Gastroesophageal sphincter (tissue), 3 donors: ENCODE measurements at regions not wholly inside any gene's neighbourhood (a gene's known extent, or its start where the extent isn't known, plus 50 kb on each side); places are given as distances from the start of the nearest gene placed in this dataset.

Source experiments
- EP300 ChIP-seq: sonication (generic); formaldehyde crosslinking; IDR thresholded peaks from one replicate; pipeline ENCODE4 v1.6.1; 2017; ENCODE audit warnings: antibody characterized with exemption, mild to moderate bottlenecking
- POLR2A ChIP-seq, 2 donors: fragments of 450-650 bp; IDR thresholded peaks; one replicate each; pipeline ENCODE4 v1.6.1; 2017; ENCODE audit warnings: antibody characterized with exemption in 2 of 2, mild to moderate bottlenecking in 2 of 2, moderate library complexity in 1 of 2
- POLR2AphosphoS5 ChIP-seq: sonication (generic); formaldehyde crosslinking; IDR thresholded peaks from one replicate; pipeline ENCODE4 v1.6.1; 2017; ENCODE audit warnings: antibody characterized with exemption
- TF ChIP-seq, protein P1 (sequence below), 4 experiments: fragments of 200-600 bp in 2 of 4; fragments of 450-650 bp in 2 of 4; sonication (generic) in 1 of 4; IDR thresholded peaks; one replicate each; pipeline ENCODE4 v1.5.1; 2017 to 2019; ENCODE audit warnings: antibody characterized with exemption in 4 of 4, mild to moderate bottlenecking in 2 of 4, moderate library complexity in 2 of 4

DNA sequence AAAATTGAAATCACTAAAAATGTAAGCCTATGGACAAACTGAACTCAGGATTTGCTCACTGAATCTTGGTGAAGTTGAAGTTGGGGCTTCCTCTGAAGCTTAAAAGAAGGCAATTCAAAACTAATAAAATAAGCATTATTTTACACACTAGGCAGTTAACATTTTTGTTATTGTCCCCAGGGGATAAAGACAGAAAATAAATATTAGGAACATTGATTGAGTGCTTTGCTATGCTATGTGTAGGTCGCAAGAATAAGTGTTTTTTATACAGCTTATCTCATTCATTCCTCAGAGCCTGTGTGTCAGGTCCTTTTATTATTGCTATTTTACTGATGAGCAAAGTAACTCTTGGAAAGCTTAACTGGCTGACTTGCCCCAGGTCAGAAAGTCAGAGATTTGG lies 82.2 kb downstream of the ZNF608 start:
- TF ChIP-seq, protein P1, sequence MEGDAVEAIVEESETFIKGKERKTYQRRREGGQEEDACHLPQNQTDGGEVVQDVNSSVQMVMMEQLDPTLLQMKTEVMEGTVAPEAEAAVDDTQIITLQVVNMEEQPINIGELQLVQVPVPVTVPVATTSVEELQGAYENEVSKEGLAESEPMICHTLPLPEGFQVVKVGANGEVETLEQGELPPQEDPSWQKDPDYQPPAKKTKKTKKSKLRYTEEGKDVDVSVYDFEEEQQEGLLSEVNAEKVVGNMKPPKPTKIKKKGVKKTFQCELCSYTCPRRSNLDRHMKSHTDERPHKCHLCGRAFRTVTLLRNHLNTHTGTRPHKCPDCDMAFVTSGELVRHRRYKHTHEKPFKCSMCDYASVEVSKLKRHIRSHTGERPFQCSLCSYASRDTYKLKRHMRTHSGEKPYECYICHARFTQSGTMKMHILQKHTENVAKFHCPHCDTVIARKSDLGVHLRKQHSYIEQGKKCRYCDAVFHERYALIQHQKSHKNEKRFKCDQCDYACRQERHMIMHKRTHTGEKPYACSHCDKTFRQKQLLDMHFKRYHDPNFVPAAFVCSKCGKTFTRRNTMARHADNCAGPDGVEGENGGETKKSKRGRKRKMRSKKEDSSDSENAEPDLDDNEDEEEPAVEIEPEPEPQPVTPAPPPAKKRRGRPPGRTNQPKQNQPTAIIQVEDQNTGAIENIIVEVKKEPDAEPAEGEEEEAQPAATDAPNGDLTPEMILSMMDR (IDR thresholded peaks at IDR 0.05) = no peak
- TF ChIP-seq POLR2A (IDR thresholded peaks at IDR 0.05) = no peak
- no peak for TF ChIP-seq POLR2AphosphoS5
- no peak for TF ChIP-seq EP300
